Stimulated activated CD8-positive, alpha-beta memory T cell treated with anti-CD3 and anti-CD28 coated beads, Interleukin-7, amount 100 ng/mL, for 48 hours (primary cell): ENCODE measurements at regions not wholly inside any gene's neighbourhood (a gene's known extent, or its start where the extent isn't known, plus 50 kb on each side); places are given as distances from the start of the nearest gene placed in this dataset.

ENCODE experiments used
- DNase-seq, 2 donors: peaks; one replicate each; pipeline ENCODE4 v3.0.0-alpha.2; 2020; ENCODE audit warnings: low read depth in 1 of 2; ENCODE audit errors: extremely low read depth in 1 of 2

DNA sequence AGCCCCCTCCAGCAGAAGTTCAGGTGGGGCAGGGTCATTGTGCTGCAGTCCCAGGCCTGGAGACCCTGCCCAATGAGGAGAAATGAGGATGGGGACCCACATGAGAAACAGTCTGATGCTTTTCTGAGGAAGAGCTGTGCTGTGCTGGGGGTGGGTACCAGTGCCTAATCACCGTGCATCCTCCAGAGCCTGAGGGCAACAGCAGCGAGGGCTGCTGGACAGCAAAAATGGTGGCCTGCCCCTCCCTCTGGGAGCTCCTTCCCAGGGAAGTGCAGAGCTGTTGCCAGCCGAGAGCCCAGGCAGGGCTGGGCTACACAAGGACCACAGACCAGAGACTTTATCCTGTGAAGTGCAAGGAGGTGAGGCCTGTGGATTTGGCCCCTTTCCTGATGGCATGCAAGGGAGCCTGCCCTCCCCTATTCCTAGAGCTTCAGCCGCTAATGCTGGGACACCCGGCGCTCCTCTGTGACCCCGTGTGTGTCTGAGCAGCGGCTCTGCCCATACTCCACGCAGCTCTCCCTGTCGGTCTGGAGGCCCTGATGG is 134.8 kb downstream of the DSEL start:
- no peak for DNase-seq

- no peak for DNase-seq
These were observed 135.7 kb downstream of the DSEL start for GRCh38 chr18:67380867-67381266.

GRCh38 chr18:67379981-67380380 is 136.5 kb downstream of the DSEL start:
- no peak for DNase-seq

DNA sequence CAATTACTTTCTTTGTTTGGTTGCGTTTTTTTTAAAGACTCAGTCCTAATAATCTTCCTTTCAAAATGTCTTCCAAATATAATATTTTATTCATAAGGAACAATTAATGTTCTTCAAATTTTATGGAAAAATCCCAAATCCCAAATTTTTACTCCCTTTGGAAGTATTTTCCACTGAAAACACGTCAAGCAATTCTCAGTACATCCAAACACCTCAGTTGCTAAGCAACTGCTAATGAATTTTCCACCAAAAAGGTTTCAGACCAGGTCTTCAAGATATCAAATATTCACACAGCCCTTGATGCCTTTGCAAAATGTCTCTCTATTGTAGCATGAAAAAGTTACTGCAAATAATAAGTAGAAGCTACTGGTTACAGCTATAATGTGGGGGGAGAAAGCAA is 140.1 kb downstream of the DSEL start:
- no peak for DNase-seq

- no peak for DNase-seq
These were observed 142.9 kb downstream of the DSEL start for GRCh38 chr18:67373636-67374035.

DNA sequence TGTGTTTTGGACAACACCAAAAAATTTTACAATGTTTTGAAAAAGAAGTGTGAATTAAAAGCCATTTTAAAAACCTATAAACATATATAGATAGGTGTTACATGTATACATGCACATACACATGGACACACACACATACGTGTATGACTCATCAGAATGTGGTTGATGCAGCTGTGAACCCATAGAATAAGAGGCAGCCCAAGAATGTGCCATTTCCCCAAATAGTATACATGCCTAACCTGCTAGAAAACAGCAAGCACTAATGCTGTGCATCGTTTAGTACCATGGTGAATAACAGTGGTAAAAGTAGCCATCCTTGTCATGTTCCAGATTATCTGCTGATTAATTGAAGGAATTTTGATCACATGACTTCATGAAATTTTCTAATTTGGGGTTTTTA is 149.0 kb downstream of the DSEL start:
- no peak for DNase-seq

GRCh38 chr18:67363694-67364093 is 152.8 kb downstream of the DSEL start:
- no peak for DNase-seq

GRCh38 chr18:67362906-67363305 is 153.6 kb downstream of the DSEL start:
- no peak for DNase-seq

DNA sequence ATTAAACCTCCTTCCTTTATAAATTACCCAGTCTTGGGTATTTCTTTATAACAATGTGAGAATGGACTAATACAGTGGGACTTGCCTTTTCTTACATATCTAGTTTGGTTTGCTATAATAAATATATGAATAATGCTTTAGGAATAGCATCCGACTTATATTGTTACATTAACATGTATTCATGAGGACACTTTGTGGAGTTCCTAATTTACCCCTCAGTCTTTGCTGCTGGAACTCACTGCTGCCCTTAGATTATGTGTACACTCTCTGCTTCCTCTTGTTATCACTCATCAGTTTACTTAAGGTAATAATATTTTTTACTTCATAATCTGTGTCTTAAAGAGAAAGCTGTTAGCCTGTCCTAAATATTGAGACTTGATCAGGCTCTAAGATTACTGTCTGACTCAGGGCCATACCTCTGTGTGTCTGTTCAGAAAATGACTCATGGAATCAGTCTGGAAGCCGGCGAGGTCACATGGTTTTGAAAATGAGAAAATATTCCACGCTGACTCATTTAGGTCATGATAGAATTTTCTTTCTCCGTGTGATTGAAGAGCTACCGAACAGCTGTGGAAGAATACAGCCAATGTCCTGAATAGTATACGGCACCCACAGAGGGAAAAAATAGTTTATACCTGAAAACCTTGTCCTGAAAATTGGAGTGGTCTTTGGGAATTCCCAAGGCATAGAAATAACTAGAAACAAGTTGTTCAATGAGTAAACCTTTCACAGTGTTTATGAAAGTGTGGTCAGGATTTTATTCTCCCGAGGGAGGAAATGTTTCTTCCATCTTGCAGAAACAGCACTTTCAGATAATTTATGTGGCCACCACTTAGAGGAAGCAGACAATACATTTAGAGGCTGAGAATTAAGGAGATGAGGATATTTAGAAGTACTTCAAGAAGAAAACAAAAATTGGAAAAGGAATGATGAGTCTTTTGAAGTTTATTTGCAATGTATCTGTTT is 156.4 kb downstream of the DSEL start:
- peak in 1 of 2 donors; percentile 24 for DNase-seq

- no peak for DNase-seq
These were observed 157.6 kb downstream of the DSEL start for GRCh38 chr18:67358947-67359346.

- no peak for DNase-seq
These were observed 161.8 kb downstream of the DSEL start for GRCh38 chr18:67354692-67355091.

DNA sequence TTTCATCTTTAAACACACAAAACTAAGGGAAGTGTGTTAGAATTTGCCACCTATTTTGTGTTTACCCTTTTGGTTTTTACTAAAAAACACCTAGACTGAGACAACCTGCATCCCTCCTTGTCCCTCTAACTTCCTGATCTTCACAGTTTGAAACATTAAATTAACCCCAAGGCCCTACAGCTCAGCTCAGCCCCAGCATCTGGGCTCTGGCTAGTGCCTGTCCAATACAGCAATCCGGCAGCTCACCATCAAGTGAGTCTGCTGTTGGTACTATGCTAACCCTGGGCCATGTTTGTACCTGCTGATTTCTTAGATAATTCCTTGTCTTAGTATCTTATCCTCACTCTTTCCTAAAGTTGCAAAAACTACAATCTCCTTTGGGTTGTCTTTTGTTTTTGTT is 162.4 kb downstream of the DSEL start:
- DNase-seq, result no peak

- DNase-seq, result no peak
These were observed 169.1 kb downstream of the DSEL start for GRCh38 chr18:67347438-67347837.

DNA sequence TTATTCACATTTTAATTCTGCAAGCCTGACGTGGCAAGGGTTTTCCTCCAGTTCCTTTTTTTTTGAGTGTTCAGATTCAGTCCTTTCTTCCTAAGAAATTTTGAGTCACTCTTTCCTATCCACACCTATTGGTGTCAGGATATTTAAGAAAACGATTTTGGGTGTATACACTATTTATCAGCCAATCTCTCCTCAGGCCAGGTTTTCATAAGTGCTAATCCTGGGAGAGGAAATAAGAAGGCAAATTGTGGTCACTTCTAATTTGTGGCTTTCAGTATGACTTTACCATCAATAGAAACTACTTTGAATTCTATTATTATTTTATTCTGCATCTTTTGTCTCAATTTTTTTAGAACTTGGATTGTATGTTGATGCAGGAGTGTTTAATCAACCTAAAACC is 174.4 kb downstream of the DSEL start:
- DNase-seq, result no peak

- no peak for DNase-seq
These were observed 178.8 kb downstream of the DSEL start for GRCh38 chr18:67337696-67338095.

DNA sequence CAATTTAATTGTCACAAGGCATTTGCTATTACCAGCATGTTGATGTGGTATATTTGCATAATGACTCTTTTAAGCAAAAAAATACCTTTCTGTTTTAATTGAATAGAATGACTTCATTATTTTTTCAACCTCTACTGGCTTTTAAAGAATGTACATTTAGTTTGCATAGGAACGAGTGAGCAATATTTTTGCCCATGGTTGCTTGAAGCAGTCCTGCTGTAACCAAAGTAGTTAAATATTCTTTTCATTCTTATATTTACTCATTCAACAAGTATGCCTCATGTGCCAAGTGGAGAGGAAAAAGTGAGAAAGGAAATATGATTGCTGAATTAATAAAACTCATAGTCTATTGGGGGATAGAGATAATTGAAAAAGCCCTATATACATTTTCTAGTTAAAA is 184.7 kb downstream of the DSEL start:
- DNase-seq, result no peak

- DNase-seq, result no peak
These were observed 197.4 kb downstream of the DSEL start for GRCh38 chr18:67319109-67319508.

DNA sequence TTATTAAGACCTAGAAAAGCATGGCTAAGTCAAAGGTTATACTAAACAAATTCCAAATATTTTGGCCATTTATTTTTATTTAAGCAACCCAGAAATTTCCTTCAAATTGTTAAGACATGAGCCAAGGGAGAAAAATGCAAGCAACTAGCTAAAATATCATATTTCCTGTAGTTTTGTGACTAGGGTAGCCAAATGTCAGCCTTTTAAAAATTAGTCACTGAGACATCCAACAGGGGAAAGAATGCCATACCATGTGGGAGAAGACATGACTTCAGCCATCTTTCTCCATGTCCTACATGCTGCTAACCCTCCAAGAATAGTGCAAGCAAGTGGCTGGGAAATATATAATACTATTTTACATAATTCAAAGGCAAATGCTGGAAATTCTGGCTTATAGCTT is 197.9 kb downstream of the DSEL start:
- DNase-seq, result no peak

GRCh38 chr18:67310826-67311225 is 205.7 kb downstream of the DSEL start:
- DNase-seq, result no peak

- no peak for DNase-seq
These were observed 207.7 kb downstream of the DSEL start for GRCh38 chr18:67308819-67309218.

DNA sequence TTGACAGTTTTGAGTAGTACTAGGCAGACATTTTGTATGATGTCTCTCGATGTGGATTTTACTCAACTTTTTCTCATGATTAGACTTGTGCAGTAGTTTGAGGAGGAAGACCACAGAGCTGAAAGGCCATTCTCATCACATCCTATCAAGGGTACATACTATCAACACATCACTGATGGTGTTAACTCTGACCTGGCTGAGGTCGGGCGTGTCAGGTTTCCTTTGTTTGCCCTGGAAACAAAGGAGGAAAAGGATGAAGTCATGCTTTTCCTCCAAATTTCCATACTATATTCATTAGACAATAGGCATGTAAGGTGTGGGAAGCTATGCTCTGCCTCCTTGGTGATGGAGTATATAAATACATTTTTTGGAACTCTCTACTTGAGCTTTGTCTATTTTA is 211.1 kb downstream of the DSEL start:
- DNase-seq, result no peak

- DNase-seq, result no peak
These were observed 214.5 kb downstream of the DSEL start for GRCh38 chr18:67302043-67302442.
